Renal pelvis (tissue), 1 donor: ENCODE measurements at regions not wholly inside any gene's neighbourhood (a gene's known extent, or its start where the extent isn't known, plus 50 kb on each side); places are given as distances from the start of the nearest gene placed in this dataset.
"Not testable (repeated sequence)": the region's sequence is repeated elsewhere in the genome, so short reads cannot be mapped to it uniquely, and the experiment has no call there.

Experiments used
- DNase-seq: peaks from one replicate; pipeline ENCODE4 v3.0.0-alpha.2; 2013

DNA sequence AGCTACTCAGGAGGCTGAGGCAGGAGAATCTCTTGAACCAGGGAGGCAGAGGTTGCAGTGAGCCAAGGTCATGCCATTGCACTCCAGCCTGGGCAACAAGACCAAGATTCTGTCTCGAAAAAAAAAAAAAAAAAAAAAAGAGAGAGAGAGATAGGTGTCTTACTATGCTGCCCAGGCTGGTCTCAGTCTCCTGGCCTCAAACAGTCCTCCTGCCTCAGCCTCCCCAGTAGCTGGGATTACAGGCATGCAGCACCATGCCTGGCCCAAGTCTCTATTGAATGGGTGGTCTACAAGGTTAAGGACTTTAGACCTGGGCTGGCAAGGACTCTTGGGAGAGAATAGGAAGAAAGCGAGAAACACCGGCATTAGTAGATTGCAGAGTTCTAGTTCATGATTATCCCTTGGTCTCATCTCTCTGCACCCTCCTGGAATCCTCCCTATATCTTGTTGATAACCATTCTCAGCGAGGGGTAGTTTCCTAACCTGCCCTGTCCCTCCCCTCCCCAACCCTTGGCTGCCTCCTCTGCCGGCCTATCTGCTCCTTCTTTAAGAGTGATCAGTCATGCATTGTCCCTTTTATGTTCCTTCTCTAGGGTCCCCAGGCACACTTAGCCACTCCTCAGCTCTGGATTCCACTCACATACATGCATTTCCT lies 128.1 kb upstream of the MAP1LC3B2 start:
- no peak for DNase-seq

DNA sequence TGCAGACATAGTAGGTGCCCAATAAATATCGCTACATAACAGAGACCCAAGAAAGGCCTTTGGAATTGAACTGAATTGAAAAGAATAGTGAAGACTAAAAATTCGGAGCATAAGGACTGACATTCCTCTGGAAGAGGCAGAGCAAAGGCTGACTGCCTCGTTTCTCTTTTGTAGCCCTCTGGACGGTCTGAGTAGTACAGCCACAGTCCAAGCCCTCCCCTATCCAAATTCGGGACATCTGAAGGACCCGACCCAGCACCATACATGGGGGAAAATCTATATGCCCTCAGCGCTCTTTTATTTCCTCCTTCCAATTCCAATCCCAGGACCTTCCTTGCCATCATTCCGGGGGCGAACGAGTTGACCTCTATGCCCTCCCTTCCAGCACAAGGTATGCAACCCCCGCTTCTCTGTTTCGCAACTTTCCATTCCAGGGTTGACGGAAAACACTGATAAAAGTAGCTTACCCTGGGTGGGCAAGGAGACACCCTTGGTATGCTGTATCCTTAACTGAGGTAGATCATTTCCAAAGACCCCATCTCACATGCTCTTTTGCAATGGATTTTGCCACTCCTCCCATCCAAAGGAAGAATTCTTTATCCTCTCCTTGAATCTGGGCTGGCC lies 127.4 kb upstream of the MAP1LC3B2 start:
- DNase-seq, result no peak

DNA sequence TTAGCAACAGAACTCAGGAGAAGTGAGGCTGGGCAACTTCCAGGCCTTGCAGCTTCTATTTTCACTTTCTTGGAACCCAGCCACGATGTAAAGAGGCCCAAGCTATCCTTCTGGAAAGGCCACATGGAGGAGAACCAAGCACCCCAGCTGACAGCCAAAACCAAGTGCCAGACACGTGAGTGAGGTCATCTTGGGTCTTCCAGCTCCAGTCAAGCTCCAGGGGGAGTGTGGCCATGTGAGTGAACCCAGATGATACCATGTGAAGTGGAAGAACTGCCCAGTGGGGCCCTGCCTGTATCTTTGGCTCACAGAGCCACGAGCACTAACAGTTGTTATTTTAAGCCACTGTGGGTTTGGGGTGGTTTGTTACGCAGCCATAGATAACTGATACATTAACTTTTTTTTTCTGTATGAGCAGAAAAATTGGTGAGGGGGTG lies 126.8 kb upstream of the MAP1LC3B2 start:
- DNase-seq, result no peak

DNA sequence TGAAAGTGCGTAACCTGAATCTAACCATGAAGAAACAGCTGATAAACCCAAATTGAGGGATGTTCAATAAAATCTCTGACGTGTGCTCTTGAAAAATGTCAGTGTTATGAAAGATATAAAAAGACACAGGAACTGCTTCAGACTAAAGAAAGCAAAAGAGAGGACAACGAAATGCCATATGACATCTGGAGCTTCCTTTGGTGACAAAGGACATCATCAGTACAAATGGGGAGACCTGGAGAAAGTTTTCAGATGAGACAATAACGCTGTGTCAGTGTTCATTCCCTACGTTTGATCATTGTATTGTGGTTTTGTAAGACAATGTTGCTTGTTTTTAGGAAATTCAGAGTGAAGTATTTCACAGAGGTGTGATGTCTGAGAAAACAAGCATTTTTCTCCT lies 125.9 kb upstream of the MAP1LC3B2 start:
- DNase-seq, result no peak

DNA sequence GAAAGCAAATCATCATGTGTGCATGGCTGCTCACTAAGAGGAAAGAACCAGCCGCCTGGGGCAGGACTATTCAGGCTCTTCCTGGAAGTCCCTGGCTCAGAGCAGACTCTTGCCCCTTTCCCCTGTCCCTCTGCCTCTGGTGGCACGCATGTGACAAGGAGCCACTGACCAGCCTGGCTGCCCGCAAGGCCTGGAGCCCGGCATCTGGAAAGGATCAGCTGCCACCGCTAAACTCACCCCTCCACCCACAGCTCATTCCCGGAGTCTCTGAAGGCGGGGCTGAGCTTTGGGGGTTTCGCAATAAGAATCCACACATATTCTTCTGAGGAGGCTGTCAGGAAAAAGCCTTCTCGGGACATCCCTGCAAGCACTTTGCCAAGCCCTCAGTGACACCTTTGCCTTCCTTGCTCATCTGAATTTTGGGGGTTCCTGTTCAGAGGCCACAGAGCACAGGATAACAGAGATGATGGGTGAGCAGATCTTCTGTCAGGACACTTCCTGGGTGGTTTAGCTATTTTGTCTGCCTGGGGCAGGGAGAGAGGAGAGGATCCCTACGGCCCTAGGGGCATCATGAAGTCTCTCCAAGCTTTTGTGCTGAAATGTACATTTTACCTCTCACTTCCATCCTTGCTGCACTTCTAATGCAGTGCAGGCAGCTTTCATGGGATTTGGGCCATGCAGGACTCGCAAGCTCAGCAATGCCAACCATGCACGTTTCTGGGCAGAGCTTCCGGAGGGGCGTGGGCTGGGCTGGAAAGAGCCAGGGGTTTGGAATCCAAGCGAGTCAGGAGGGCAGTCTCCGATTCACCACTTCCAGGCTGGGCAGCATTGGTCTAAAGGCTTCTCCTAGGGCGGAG lies 124.8 kb upstream of the MAP1LC3B2 start:
- DNase-seq, result peak; percentile 69

DNA sequence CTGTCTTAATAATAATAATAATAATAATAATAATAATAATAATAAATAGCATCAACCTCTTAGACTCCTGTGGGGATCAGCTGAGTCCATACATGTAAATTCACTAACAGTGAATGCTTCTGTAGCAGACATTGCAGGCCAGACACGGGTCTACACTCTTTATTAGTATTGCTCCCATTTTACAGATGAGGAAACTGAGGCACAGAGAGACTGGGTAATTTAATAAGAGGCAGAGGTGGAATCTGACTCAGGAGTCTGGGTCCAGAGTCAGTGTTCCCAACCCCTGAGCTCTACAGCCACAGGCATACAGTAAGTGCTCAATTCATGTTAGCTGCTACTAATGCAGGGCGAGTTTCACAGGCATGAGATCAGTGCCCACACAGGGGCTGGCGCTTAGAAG lies 123.2 kb upstream of the MAP1LC3B2 start:
- DNase-seq, result no peak

DNA sequence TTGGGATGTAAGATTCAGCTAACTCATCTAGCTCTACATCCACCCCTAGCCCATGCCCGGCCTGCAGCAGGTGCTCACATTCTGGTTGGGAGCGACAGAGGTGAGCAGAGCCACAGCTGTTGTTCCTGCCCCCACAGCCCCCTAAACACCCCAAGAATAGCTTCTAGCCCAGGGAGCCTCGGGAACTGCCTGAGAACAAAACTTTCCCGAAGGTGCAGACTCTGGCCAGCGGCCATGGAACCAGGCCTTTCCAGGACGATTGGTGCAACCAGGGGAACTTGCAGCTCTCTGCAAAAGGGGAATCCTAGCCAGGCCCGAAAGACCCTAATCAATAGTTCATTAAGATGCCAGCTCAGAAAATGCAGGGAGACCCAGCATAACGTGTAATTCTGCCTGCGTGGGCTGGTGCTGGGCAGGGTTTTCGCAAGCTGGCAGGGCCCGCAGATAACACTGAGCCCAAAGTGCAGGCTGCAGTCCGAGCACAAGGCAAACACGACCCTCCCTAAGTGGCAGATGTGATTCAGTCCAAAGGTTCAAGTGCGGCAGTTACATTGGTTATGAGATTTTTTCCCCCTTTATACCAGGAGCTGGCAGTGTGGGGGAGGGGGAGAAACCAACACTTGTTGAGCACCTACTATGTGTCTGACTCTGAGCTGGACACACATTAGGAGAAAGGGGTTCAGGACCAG lies 122.5 kb upstream of the MAP1LC3B2 start:
- DNase-seq, result no peak

DNA sequence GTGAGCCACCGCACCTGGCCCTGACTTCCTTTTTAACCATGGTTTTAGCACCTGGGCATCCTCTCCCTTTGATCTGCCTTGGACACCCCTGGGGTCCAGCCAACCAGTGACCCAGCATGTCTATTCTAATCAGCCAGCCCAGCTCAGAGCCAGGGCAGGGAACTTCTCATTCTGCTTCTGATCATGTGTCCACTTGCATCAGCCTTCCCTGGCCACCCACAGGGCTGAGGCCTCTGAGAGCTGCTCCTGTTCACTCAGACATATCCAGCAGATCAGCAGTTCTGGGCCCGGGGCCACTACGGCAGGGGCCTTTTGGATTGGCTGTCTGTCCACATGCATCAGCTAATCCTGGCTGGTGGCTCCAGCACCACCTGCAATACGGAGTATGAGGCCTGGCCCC lies 117.9 kb upstream of the MAP1LC3B2 start:
- no peak for DNase-seq

DNA sequence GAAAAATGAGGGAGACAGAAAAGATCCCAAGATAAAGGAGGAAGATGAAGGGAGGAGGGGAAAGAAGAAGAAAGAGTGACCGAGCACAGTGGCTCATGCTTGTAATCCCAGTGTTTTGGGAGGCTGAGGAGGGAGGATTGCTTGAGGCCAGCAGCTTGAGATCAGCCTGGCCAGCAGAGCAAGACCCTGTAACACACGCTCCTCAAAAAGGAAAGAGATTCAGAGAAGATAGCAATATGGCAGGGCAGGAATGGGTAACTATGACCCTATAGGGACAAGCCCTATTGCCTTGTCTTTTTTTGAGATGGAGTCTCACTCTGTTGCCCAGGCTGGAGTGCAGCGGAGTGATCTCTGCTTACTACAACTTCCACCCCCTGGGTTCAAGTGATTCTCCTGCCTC lies 116.9 kb upstream of the MAP1LC3B2 start:
- DNase-seq, result no peak

DNA sequence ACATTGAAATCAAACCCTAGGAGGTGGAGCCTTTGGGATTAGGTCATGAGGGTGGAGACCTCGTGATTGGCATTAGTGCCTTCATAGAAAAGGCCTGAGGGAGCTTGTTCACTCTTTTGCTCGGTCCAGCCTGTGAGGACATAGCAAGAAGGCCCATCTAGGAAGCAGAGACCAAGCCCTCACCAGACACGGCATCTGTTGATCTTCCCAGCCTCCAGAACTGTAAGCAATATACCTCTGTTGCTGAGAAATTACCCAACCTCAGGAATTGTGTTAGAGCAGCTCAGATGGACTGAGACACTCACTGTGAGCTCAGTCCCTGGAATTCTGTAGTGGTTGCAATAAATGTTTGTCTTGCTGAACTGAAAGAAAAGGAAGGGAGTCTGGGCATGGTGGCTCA lies 116.2 kb upstream of the MAP1LC3B2 start:
- no peak for DNase-seq

DNA sequence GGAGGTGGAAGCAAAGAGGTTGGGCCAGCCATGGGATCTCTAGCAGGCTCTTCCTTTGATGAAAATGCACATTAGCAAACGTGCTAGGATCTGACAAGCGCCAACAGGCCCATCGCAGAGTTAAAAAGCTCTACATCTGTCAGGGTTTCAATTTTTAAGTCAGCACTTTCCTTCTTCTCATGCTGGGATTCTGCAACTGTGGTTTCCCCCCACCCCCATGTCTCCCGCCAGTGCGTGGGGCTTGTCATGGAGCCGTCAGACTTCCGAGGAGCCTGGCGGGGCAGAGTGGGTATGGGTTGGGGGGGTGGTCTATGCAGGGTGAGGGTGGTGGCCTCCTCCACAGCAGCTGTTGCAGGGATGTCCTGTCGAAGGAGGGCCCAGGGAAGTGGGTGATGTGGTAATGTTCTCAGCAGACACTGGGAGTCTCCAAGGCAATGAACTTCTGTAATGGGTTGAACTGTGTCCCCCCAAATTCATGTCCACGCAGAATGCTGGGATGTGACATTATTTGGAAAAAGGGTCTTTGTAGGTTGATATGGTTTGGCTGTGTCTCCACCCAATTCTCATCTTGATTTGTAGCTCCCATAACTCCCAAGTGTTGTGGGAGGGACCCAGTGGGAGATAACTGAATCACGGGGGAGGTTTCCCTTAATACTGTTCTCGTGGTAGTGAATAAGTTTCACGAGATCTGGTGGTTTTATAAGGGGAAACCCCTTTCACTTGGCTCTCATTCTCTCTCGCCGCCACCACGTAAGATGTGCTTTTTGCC lies 115.2 kb upstream of the MAP1LC3B2 start:
- no peak for DNase-seq

DNA sequence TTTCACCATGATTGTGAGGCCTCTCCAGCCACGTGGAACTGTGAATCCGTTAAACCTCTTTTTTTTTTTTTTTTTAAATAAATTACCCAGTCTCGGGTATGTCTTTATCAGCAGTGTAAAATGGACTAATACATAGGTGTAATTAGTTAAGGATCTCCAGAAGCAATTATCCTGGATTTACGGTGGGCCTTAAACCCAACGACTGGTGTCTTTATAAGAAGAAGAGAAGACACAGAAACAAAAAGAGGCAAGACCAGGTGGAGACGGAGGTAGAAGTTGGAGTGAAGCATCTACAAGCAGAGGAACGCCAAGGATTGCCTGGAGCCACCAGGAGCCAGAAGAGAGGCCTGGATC lies 114.6 kb upstream of the MAP1LC3B2 start:
- no peak for DNase-seq

DNA sequence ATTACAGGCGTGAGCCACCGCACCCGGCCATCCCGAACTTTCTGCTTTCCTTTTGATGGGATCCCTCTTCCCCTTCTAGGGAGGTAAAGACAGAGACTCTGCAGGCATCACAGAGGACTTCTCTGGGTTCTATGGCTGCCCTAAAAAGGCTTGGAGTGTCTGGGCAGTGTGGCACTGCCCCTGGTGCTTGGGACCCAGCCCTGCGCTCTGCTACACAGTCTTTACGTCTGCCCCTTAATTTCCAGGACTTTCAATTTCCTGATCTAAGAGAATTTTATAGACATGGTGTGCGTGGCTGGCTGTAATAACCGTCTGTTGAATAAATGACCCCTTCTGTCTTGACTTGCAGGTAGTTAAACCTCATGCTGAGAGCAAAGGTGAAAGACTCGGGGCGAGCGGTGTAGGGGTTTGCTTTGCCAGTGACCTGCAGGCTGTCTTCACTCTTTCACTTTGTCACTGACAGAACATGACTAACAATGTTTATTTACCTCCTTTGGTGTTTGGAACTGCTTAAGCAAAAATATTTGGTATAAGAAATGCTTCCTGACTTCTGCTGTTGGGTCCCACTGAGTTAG lies 110.9 kb upstream of the MAP1LC3B2 start:
- no peak for DNase-seq

DNA sequence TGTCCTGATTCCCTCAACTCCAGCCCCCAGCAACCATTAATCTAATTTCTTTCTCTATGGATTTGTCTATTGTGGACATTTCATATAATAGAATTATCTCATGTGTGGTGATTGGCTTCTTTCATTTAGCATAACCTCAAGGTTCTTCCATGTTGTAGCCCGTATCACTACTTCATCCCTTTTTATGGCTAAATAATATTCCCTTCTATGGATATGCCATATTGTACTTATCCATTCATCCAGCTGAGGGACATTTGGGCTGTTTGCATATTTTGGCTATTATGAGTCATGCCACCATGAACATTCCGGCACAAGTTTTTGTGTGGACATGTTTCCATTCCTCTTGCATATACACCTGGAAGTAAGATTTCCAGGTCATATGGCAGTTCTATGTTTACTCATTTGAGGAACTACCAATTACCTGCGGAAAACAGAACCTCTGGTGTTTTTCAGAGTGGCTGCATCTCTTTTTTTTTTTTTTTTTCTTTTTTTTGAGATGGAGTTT lies 108.7 kb upstream of the MAP1LC3B2 start:
- no peak for DNase-seq

DNA sequence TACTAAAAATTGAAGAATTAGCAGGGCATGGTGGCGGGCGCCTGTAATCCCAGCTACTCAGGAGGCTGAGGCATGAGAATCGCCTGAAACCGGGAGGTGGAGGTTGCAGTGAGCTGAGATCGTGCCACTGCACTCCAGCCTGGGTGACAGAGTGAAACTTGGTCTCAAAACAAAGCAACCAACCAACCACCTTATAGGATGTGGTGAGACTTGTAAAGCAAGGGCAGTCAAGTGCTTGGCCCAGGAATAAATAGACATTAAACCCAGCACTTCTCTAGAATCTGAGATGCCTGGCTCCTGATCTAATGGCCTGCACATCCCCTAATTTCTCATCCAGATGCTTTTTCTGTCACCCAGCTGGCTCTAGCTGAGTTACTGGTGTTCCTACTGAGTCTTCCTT lies 106.2 kb upstream of the MAP1LC3B2 start:
- DNase-seq, result not testable (repeated sequence)

DNA sequence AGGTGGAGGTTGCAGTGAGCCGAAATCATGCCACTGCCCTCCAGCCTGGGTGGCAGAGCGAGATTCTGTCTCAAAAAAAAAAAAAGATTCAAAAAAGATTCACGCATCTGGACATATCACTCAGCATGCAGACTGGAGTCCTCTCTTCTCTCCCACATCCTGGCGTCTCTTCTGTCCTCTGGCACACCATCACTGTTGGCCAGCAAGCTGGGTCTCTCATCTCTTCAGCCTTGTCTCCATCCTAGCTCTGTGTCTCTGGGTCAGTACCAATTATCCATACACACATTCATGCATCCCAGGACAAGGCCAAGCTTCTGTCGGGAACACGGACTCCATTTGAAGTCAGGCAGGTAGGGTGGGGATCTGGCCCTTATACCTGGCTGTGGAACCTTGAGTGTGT lies 105.5 kb upstream of the MAP1LC3B2 start:
- no peak for DNase-seq

DNA sequence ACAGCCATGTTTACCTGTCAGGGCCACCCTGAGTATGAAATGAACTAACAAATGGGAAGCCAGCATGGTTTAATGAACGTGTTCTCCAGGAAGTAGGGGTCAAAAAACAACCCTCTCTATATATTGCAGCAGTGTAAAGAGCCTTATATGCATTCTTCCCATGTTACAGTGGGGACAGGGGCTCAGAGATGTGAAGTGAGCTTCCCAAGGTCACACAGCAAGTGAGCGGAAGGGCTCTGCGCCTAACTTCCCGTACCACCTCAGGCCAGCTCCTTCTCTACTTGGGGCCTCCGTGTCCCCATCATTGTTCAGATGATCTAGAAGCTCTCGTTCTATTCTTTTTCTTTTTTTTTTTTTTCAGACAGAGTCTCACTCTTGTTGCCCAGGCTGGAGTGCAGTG lies 105.1 kb upstream of the MAP1LC3B2 start:
- DNase-seq, result no peak

DNA sequence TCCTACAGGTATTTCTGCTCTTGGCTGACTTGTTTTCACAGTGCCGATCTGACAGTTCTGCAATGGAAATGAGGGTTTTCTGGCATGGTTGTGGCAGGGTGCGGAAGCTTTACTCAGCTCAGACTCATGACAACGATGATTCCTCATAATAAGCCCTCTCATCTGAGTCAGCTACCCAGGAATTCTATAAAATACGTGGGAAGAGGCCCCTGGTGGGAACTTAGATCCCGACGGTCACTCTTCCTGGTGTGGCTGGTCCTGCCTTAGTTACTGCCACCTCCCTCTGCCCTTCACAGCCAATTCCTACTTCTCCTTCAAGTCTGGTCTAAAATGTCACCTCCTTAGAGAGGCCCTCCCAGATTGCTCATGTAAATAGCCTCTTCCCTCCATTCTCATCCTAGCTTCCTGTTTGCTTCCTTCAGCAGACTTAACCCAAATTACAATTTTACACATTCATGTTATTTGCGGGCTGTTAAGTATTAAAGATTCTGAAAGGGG lies 104.2 kb upstream of the MAP1LC3B2 start:
- no peak for DNase-seq

DNA sequence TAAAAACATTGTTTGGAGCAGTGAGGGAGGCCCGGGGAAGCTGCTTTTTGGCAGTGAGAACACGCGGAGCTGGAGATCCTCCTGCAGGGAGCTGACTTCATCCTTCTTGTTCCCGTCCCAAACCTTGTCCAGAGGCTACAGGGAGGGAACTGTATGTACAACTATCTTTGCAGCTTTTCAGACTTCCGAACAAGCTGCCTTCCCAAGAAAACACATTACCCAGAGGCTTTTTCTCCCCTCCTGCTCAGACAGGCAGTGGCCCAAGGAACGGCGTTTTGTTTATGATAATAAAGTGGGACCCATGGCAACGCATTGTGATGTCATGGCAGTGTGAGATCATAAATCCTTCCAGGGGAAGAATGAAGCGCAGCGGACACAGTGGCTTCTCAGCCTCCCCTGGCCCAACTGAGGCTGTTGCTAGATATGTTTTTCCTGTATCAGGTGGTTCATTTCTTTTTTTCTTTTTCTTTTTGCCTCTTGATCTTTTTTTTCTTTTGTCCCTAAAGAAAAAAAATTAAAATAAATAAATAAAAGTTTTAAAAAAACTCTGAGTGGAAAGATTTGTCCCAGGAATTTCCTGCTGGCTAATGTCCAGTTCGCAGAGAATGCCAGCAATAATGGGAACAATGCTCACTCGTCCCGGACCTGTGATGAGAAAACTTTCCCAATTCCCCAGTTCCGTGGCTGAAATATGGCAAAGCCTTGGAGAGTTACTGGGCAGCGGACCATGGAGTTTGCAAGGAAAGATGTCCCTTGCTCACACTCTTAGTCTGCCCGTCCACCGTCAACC lies 103.4 kb upstream of the MAP1LC3B2 start:
- peak; percentile 95 for DNase-seq
